NT2/D1 (cell line): ENCODE measurements at regions not wholly inside any gene's neighbourhood (a gene's known extent, or its start where the extent isn't known, plus 50 kb on each side); places are given as distances from the start of the nearest gene placed in this dataset.

Experiments
- SUZ12 ChIP-seq: IDR thresholded peaks from 2 replicates; pipeline ENCODE4 v1.6.1; 2011; ENCODE audit not compliant: insufficient read length, insufficient read depth; ENCODE audit errors: extremely low read depth
- YY1 ChIP-seq: IDR thresholded peaks from 2 replicates; pipeline ENCODE4 v1.6.1; 2011; ENCODE audit not compliant: insufficient read length, insufficient read depth

DNA sequence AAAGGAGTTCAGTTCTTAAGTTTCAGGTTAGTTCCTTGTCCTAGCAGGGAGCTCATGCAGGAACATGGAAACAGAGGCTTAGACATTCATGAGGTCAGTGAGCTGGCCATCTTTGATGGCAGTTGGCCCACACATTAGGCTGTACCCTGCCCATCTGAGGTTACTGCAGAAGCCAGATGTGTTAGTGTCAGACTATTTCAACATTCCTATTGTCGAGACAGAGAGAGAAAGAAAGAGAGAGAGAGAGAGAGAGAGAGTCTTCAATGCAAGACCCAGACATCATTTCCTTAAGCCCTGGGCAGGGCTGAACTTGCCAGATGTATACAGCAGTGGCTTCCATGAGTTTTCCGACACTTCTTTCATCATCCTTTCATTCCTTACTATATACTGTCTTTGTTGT is 91.3 kb downstream of the PPP1R2C start:
- TF ChIP-seq SUZ12 (no peak), YY1 (no peak)
